ENCODE measurements at regions not wholly inside any gene's neighbourhood (a gene's known extent, or its start where the extent isn't known, plus 50 kb on each side); places are given as distances from the start of the nearest gene placed in this dataset.

GRCh38 chr2:168343586-168343985 lies 96.2 kb upstream of the STK39 start (continued):
- no peak for TF ChIP-seq ZNF311 (tag by site-specific recombination; IDR thresholded peaks at IDR 0.05; ENCODE audit: borderline replicate concordance)
- TF ChIP-seq SCRT1 (tag by site-specific recombination; IDR thresholded peaks at IDR 0.05; ENCODE audit: borderline replicate concordance), result no peak
- no peak for TF ChIP-seq BCL11A (tag by site-specific recombination; IDR thresholded peaks at IDR 0.05; ENCODE audit: low read depth)

GRCh38 chr2:168344706-168345105 lies 97.3 kb upstream of the STK39 start:
- ChIA-PET CTCF (interaction anchor here (0.5 to 1.3 kb wide), 10 partner anchors 8 to 1056 kb away, joined by 3 to 7 read pairs (median 4); no protein-coding TSS in a partner anchor), POLR2A (no interaction called here)
- H3K36me3 ChIP-seq (ENCODE audit: control insufficient read depth in 2 of 2, insufficient read depth in 1 of 2, low read length in 2 of 2), result no peaks in the 10 kb centered on the region

More at GRCh38 chr2:168344706-168345105, 97.3 kb upstream of the STK39 start:
- no peaks in the 10 kb centered on the region for H3K4me1 ChIP-seq (ENCODE audit: control insufficient read depth, insufficient read depth, low read length)
- H3K9me3 ChIP-seq (ENCODE audit: control insufficient read depth, insufficient read depth, low read depth, low read length), result no peaks in the 10 kb centered on the region
- TF ChIP-seq ZNF580 (tag by site-specific recombination; IDR thresholded peaks at IDR 0.05) (no peak), MZF1 (tag by site-specific recombination; IDR thresholded peaks at IDR 0.05; ENCODE audit: borderline replicate concordance) (no peak), TRIM28 (IDR thresholded peaks at IDR 0.05; ENCODE audit: borderline replicate concordance, low read length) (no peak), ZNF777 (tag by site-specific recombination; IDR thresholded peaks at IDR 0.05; ENCODE audit: borderline replicate concordance) (no peak), ZBTB26 (tag by site-specific recombination; optimal IDR thresholded peaks at IDR 0.05) (no peak), ZNF513 (tag by site-specific recombination; IDR thresholded peaks at IDR 0.05) (no peak), KLF17 (tag by site-specific recombination; IDR thresholded peaks at IDR 0.05) (no peak), ZNF239 (tag by site-specific recombination; IDR thresholded peaks at IDR 0.05) (no peak), ZNF16 (tag by site-specific recombination; IDR thresholded peaks at IDR 0.05; ENCODE audit: low read depth) (no peak), ZNF670 (tag by site-specific recombination; IDR thresholded peaks at IDR 0.05; ENCODE audit: low read depth) (no peak), SCRT1 (tag by site-specific recombination; IDR thresholded peaks at IDR 0.05; ENCODE audit: borderline replicate concordance) (no peak), YY2 (tag by site-specific recombination; IDR thresholded peaks at IDR 0.05) (no peak), ZNF843 (tag by site-specific recombination; IDR thresholded peaks at IDR 0.05) (no peak), ZNF24 (tag by site-specific recombination; IDR thresholded peaks at IDR 0.05) (no peak), ZNF341 (tag by site-specific recombination; IDR thresholded peaks at IDR 0.05; ENCODE audit: low read depth) (no peak), ZNF48 (tag by site-specific recombination; IDR thresholded peaks at IDR 0.05) (no peak), PATZ1 (tag by site-specific recombination; IDR thresholded peaks at IDR 0.05) (no peak), ZNF501 (tag by site-specific recombination; IDR thresholded peaks at IDR 0.05) (no peak)
- H3K27ac ChIP-seq (ENCODE audit: extremely low read depth, low read depth, low read length), result no peak overlapping the region
- no peak overlapping the region for H3K4me3 ChIP-seq (ENCODE audit: low read depth, low read length)

Data from HEK293 (cell line).